ENCODE measurements at regions not wholly inside any gene's neighbourhood (a gene's known extent, or its start where the extent isn't known, plus 50 kb on each side); places are given as distances from the start of the nearest gene placed in this dataset.

DNA sequence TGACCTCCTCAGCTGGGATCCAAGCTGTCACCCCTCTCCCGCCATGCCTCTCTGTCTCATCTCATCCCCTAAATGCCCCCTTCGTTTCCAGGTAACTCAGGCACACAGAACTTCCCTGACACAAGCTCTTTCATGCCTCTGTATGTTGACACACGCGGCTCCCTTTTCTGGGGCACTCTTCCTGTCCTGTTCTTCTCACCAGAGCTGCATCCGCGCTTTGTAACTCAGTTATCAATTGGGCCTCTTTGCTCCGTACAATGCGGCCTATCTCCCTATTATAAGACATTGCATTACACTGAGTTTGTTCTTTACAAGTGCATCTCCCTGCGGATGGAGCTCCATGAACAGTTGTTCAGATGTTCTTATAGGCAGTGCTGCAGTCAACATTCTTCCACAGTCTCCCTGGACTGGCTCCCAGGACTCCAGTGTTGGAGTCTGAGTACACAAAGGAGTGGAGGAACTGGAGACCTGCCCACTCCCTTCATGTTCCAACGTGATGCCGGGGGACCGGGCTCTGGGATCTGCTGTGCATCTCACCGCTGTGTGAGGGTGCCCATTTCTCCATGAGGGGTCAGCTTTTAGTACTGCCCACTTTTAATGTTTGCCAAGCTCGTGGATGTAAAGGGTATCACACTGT, 56.9 kb upstream of the TNS3 start:
- peak; percentile 91 for DNase-seq (ENCODE audit: low read depth, low spot score)

DNA sequence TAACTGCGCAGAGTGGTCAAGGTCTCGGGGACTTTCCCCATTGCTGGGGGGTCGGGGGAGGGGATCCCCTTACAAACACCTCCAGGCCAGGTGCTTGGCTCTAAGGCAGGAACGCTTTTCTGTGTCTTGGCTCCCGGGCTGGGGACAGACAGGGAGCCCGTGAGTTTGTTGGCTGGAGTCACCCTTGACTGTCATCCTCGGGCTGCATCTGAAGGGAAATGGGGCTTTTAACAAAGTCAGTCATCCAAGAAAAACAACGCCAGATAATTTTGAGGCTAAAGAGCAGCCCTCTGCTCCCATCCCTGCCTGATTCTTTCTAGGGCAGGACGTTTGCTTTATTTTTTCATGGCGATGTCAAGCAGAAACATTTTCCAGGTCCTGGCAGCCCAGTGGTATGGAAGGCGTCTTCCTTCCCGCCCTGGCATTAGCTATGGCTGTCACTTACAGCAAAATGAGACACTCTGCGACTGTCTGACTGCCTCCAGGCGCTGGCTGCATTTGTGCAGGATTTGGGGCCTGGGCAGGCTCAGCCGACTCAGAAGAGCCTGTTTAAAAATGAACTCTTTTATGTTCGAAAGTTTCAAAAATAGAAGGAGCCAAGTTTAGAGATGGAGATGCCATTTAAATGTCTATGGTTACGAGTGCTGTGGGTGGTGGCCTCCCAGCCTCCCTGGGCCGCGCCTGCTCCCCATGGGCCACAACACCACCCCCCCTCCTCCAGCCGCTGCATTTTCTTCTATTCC, 54.7 kb upstream of the TNS3 start:
- no peak for DNase-seq (ENCODE audit: low read depth, low spot score)

DNA sequence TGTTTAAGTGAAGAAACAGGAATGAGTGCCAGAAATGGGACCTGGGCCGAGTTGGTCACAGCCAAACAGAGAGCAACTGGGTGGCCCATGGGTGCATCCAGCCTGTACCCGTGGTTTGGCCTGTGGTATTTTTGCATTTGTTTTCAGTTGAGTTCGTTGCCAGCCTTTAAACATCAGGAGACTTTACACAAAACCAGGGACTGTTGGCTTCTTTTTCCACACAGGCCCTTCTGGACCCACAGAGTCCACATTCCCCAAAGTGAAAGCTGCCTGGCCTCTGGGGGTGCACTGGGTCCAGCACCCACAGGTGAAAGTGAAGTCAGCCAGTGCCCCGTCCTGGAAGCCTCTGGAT, 54.1 kb upstream of the TNS3 start:
- peak; percentile 52 for DNase-seq (ENCODE audit: low read depth, low spot score)

DNA sequence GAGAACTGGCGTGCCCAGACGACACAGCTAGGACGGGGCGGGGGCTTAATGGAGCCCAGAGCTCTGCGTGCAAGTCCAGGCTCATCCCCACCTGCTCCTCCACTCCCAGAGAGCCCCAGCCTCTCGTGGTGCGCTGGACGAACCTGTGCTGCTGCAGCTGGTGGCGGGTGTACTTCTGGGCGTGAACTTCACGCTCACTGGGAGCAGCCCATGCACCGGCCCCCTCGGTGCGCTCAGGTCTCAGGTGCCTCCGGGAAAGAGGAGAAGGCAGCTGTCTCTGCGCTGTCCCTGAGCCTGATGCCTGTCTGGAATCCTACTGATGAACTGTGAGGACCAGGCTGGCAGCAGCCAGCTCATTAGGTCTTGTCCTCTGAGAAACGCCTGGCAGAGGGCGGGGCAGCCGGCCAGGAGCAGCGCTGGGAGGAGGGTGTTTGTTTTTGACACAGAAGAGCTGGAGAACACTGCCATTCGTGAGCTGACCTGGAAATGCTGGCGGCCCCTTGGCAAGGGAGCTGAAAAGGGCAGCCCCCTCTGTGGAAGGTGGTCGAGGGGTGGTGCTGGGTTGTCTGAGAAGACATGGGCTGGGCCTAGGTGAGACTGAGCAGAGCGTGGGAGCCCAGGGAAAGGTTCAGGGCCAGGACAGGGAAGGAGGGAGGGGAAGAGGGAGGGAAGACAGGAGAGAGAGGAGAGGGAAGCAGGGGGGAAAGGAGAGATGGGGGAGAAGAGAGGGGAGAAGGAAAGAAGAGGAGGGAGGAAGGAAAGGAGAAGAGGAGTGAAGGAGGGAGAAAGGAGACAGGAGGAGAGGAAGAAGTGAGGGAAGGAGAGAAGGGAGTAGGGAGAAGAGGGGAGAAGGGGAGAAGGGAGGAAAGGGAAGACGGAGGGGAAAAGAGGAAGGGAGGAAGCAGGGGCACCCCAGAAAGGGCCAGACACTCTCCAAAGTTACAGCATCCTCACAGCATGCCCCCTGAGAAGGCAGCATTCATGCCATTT, 53.5 kb upstream of the TNS3 start:
- peak; percentile 78 for DNase-seq (ENCODE audit: low read depth, low spot score)

DNA sequence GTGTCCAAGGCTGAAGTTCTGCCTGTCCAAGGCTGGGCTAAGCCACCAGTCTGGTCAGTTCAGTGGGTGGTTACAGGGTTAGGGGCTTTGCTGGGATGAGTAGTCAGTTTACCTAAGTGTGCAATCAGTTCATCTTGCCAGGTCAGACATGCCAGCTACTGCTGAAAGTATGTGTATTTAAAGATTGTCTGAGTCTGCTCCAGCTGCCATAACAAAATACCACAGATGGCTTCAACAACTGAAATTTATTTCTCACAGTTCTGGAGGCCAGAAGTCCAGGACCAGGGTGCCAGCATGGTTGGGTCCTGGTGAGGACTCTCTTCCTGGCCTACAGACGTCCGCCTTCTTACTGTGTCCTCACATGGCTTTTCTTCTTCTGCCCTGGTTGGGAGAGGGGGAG, 52.4 kb upstream of the TNS3 start:
- peak; percentile 46 for DNase-seq (ENCODE audit: low read depth, low spot score)

DNA sequence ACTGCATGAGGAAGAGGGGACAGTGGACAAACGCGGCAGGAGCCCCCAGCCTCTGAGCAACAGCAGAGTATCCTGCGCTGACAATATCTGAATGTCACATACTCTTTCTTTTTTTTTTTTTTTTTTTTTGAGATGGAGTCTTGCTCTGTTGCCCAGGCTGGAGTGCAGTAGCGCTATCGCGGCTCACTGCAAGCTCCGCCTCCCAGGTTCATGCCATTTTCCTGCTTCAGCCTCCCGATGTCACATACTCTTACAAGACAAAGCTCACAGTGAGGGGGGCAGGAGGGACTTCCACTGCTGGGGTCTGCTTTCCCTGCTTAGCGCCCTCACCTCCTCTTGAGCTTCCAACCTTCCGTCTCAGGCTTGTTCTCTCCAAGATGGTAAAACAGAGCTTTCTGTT, 51.2 kb upstream of the TNS3 start:
- DNase-seq (ENCODE audit: low read depth, low spot score), result no peak

All from astrocyte of the hippocampus (primary cell).